CD4-positive, alpha-beta T cell (primary cell): ENCODE measurements at regions not wholly inside any gene's neighbourhood (a gene's known extent, or its start where the extent isn't known, plus 50 kb on each side); places are given as distances from the start of the nearest gene placed in this dataset.

ENCODE experiments used
- ATAC-seq: fragments of 200-7000 bp; cut with Tn5 transposase; one replicate; pipeline ENCODE4 v1.10.0; 2022; ENCODE audit warnings: mild to moderate bottlenecking; ENCODE audit not compliant: poor library complexity
- CTCF ChIA-PET: fragments of 350-600 bp; sonication (Branson Sonifier 250); formaldehyde crosslinking; loops from one replicate; lab custom pipeline; 2021; ENCODE audit warnings: antibody characterized with exemption, inconsistent platforms; lab: Charles Lee
- POLR2A ChIA-PET: fragments of 350-600 bp; sonication (Branson Sonifier 250); formaldehyde crosslinking; loops from one replicate; lab custom pipeline; 2021; ENCODE audit warnings: antibody characterized with exemption, inconsistent platforms; lab: Charles Lee
- DNase-seq, 14 experiments: peaks; one replicate each; pipeline ENCODE4 v3.0.0-alpha.2; 2013 to 2020; ENCODE audit warnings: mixed read lengths in 2 of 14
- H3K27ac ChIP-seq, 2 donors: one replicate each; pipeline versions ENCODE4 v1.5.1 to v1.7.0; 2013; ENCODE audit warnings: low read length in 2 of 2, low read depth in 1 of 2, mild to moderate bottlenecking in 1 of 2
- H3K27me3 ChIP-seq, 2 experiments: 1 replicate in 1 of 2; 2 replicates in 1 of 2; pipeline versions ENCODE4 v1.6.1 to v1.7.0; 2013; ENCODE audit warnings: low read length in 2 of 2, control low read depth in 1 of 2, mild to moderate bottlenecking in 1 of 2, moderate library complexity in 1 of 2; ENCODE audit not compliant: insufficient read depth in 2 of 2, control insufficient read depth in 1 of 2
- H3K36me3 ChIP-seq: one replicate; pipeline ENCODE4 v1.6.1; 2013; ENCODE audit warnings: low read length, control low read depth; ENCODE audit not compliant: insufficient read depth
- H3K4me1 ChIP-seq: one replicate; pipeline ENCODE4 v1.6.1; 2013; ENCODE audit warnings: low read length, control low read depth; ENCODE audit not compliant: insufficient read depth
- H3K4me3 ChIP-seq: one replicate; pipeline ENCODE4 v1.5.1; 2013; ENCODE audit warnings: mild to moderate bottlenecking, low read length, moderate library complexity
- H3K9me3 ChIP-seq, 2 experiments: 1 replicate in 1 of 2; 2 replicates in 1 of 2; pipeline versions ENCODE4 v1.6.1 to v1.7.0; 2013; ENCODE audit warnings: low read length in 2 of 2, mild to moderate bottlenecking in 2 of 2, control low read depth in 1 of 2, moderate library complexity in 1 of 2; ENCODE audit not compliant: control insufficient read depth in 1 of 2, insufficient read depth in 1 of 2
- H3K27ac Mint-ChIP-seq: one replicate; pipeline ENCODE4 v1.8.0; 2020; ENCODE audit warnings: mixed read lengths
- H3K27me3 Mint-ChIP-seq: one replicate; pipeline ENCODE4 v1.8.0; 2021; ENCODE audit warnings: mixed read lengths
- H3K36me3 Mint-ChIP-seq: one replicate; pipeline ENCODE4 v1.8.0; 2021; ENCODE audit warnings: low read depth, mixed read lengths
- H3K4me1 Mint-ChIP-seq: one replicate; pipeline ENCODE4 v1.8.0; 2021; ENCODE audit warnings: low read depth, mixed read lengths
- H3K4me3 Mint-ChIP-seq: one replicate; pipeline ENCODE4 v1.8.0; 2020; ENCODE audit warnings: mild to moderate bottlenecking, mixed read lengths
- H3K9me3 Mint-ChIP-seq: one replicate; pipeline ENCODE4 v1.8.0; 2020; ENCODE audit warnings: mixed read lengths
- CTCF ChIP-seq: fragments of 200-600 bp; IDR thresholded peaks from one replicate; pipeline ENCODE4 v1.8.0; 2022; ENCODE audit warnings: antibody characterized with exemption, mild to moderate bottlenecking
- intact Hi-C, 2 experiments: fragments of 100-400 bp; cut with DNase I in 1 of 2; cut with micrococcal nuclease in 1 of 2; formaldehyde crosslinking; loops; one replicate each; pipeline versions ENCODE4 v1.15.1 to v1.9.0; 2023 to 2025; cut with DNase I, micrococcal nuclease

GRCh38 chr12:127297327-127297726 lies 969.6 kb upstream of the TMEM132C start:
- Histone ChIP-seq H3K4me1 (no peaks in the 10 kb centered on the region), H3K9me3 (peaks cover 0 to 7% of the 10 kb centered on the region in 2 experiments), H3K27me3 (no peaks in the 10 kb centered on the region), H3K36me3 (no peaks in the 10 kb centered on the region), H3K4me3 (no peak overlapping the region), H3K27ac (no peak overlapping the region)
- Mint-ChIP-seq H3K27ac (no peak overlapping the region), H3K4me1 (no peaks in the 10 kb centered on the region), H3K27me3 (no peaks in the 10 kb centered on the region), H3K9me3 (no peaks in the 10 kb centered on the region), H3K4me3 (no peak overlapping the region), H3K36me3 (no peaks in the 10 kb centered on the region)
- ATAC-seq (no peak), DNase-seq (no peak)
- no peak for TF ChIP-seq CTCF
- CTCF ChIA-PET = no interaction called here
- intact Hi-C loops = no loop called here
- POLR2A ChIA-PET = no interaction called here

GRCh38 chr12:127300075-127300474 lies 966.9 kb upstream of the TMEM132C start:
- intact Hi-C loops = no loop called here
- H3K36me3 ChIP-seq = no peaks in the 10 kb centered on the region
- CTCF ChIA-PET = no interaction called here
- H3K4me3 Mint-ChIP-seq = no peak overlapping the region
- no peaks in the 10 kb centered on the region for H3K9me3 Mint-ChIP-seq
- H3K36me3 Mint-ChIP-seq = no peaks in the 10 kb centered on the region
- POLR2A ChIA-PET = no interaction called here
- ATAC-seq = no peak
- no peaks in the 10 kb centered on the region for H3K27me3 Mint-ChIP-seq
- no peaks in the 10 kb centered on the region for H3K9me3 ChIP-seq
- no peak for DNase-seq
- no peaks in the 10 kb centered on the region for H3K27me3 ChIP-seq
- H3K27ac ChIP-seq = no peak overlapping the region
- no peaks in the 10 kb centered on the region for H3K4me1 Mint-ChIP-seq
- H3K4me1 ChIP-seq = no peaks in the 10 kb centered on the region
- TF ChIP-seq CTCF = no peak
- no peak overlapping the region for H3K27ac Mint-ChIP-seq
- no peak overlapping the region for H3K4me3 ChIP-seq

- CTCF ChIA-PET = no interaction called here
- no peaks in the 10 kb centered on the region for H3K4me1 ChIP-seq
- intact Hi-C loops = no loop called here
- Mint-ChIP-seq H3K4me1 (no peaks in the 10 kb centered on the region), H3K27me3 (no peaks in the 10 kb centered on the region), H3K4me3 (no peak overlapping the region), H3K27ac (no peak overlapping the region), H3K9me3 (no peaks in the 10 kb centered on the region), H3K36me3 (no peaks in the 10 kb centered on the region)
- H3K27me3 ChIP-seq = no peaks in the 10 kb centered on the region
- H3K4me3 ChIP-seq = no peak overlapping the region
- no peak for ATAC-seq
- POLR2A ChIA-PET = no interaction called here
- TF ChIP-seq CTCF = no peak
- H3K36me3 ChIP-seq = no peaks in the 10 kb centered on the region
- H3K27ac ChIP-seq = no peak overlapping the region
- H3K9me3 ChIP-seq = no peaks in the 10 kb centered on the region
- DNase-seq = no peak
These were observed 966.2 kb upstream of the TMEM132C start for GRCh38 chr12:127300753-127301152.
